Keratinocyte (primary cell): ENCODE measurements at regions not wholly inside any gene's neighbourhood (a gene's known extent, or its start where the extent isn't known, plus 50 kb on each side); places are given as distances from the start of the nearest gene placed in this dataset.
"Not testable (repeated sequence)": the region's sequence is repeated elsewhere in the genome, so short reads cannot be mapped to it uniquely, and the experiment has no call there.

Source experiments
- DNase-seq: peaks from one replicate; pipeline ENCODE4 v3.0.0-alpha.2; 2011; ENCODE audit warnings: low read depth, missing footprints, low spot score
- FAIRE-seq: peaks from 2 replicates; lab custom pipeline; 2011; peaks lifted over from hg19 to GRCh38; lab: Jason Lieb, UNC
- H2AFZ ChIP-seq: 2 replicates; pipeline ENCODE4 v1.6.0; 2012; ENCODE audit warnings: low read length, control low read depth, inconsistent platforms; ENCODE audit not compliant: control insufficient read depth
- H3K27ac ChIP-seq: 2 replicates; pipeline ENCODE4 v1.5.1; 2011; ENCODE audit warnings: low read length; ENCODE audit not compliant: control insufficient read depth, insufficient read depth
- H3K27me3 ChIP-seq: 3 replicates; pipeline ENCODE4 v1.6.0; 2011; ENCODE audit warnings: low read length; ENCODE audit not compliant: control insufficient read depth, insufficient read depth; ENCODE audit errors: extremely low read depth
- H3K36me3 ChIP-seq, 2 experiments: 2 replicates in 1 of 2; 3 replicates in 1 of 2; pipeline ENCODE4 v1.5.1; 2011; ENCODE audit warnings: low read length in 2 of 2, mild to moderate bottlenecking in 1 of 2; ENCODE audit not compliant: control insufficient read depth in 2 of 2, insufficient read depth in 2 of 2; ENCODE audit errors: extremely low read depth in 1 of 2
- H3K4me1 ChIP-seq: 3 replicates; pipeline ENCODE4 v1.5.1; 2011; ENCODE audit warnings: low read length; ENCODE audit not compliant: control insufficient read depth, insufficient read depth; ENCODE audit errors: extremely low read depth
- H3K4me2 ChIP-seq: 3 replicates; pipeline ENCODE4 v1.6.0; 2011; ENCODE audit warnings: low read depth, low read length; ENCODE audit not compliant: control insufficient read depth, insufficient read depth; ENCODE audit errors: extremely low read depth
- H3K4me3 ChIP-seq, 3 experiments: fragments of 200-600 bp in 1 of 3; sonication (generic) in 1 of 3; 2 replicates in 2 of 3; 3 replicates in 1 of 3; pipeline ENCODE4 v1.5.1; 2011 to 2016; ENCODE audit warnings: low read length in 3 of 3, mild to moderate bottlenecking in 3 of 3, control low read depth in 2 of 3, inconsistent platforms in 1 of 3, low read depth in 1 of 3, mixed read lengths in 1 of 3, mixed run types in 1 of 3, moderate library complexity in 1 of 3; ENCODE audit not compliant: control insufficient read depth in 2 of 3, insufficient read depth in 2 of 3; ENCODE audit errors: extremely low read depth in 1 of 3
- H3K79me2 ChIP-seq: 2 replicates; pipeline ENCODE4 v1.6.0; 2012; ENCODE audit warnings: low read length; ENCODE audit not compliant: control insufficient read depth, insufficient read depth
- H3K9ac ChIP-seq: 3 replicates; pipeline ENCODE4 v1.6.0; 2011; ENCODE audit warnings: low read length; ENCODE audit not compliant: control insufficient read depth, insufficient read depth; ENCODE audit errors: extremely low read depth
- H3K9me1 ChIP-seq: 3 replicates; pipeline ENCODE4 v1.6.0; 2011; ENCODE audit warnings: low read length; ENCODE audit not compliant: control insufficient read depth, insufficient read depth; ENCODE audit errors: extremely low read depth
- H3K9me3 ChIP-seq: 2 replicates; pipeline ENCODE4 v1.5.1; 2012; ENCODE audit warnings: low read depth, low read length; ENCODE audit not compliant: control insufficient read depth
- H4K20me1 ChIP-seq: 3 replicates; pipeline ENCODE4 v1.6.0; 2011; ENCODE audit warnings: low read length; ENCODE audit not compliant: control insufficient read depth, insufficient read depth; ENCODE audit errors: extremely low read depth
- EZH2 ChIP-seq: IDR thresholded peaks from one replicate; pipeline ENCODE4 v1.6.1; 2012; ENCODE audit warnings: inconsistent platforms, mild to moderate bottlenecking, low read length, moderate library complexity
- dilution Hi-C: fragments of 300-500 bp; cut with MboI; formaldehyde crosslinking; loops from one replicate; pipeline ENCODE4 v1.7.0; 2020; ENCODE audit warnings: low sequenced_read_pairs; ENCODE audit not compliant: extremely low pct_ligation_motif_present
- TF ChIP-seq, protein P1 (sequence below), 3 experiments: IDR thresholded peaks in 1 of 3; conservative IDR thresholded peaks in 1 of 3; optimal IDR thresholded peaks in 1 of 3; 2 replicates in 2 of 3; 3 replicates in 1 of 3; pipeline versions ENCODE3 to v1.5.1; 2011; ENCODE audit warnings: low read length in 3 of 3, mild to moderate bottlenecking in 3 of 3, moderate library complexity in 2 of 3, control low read depth in 1 of 3, inconsistent platforms in 1 of 3; ENCODE audit not compliant: insufficient read depth in 2 of 3; ENCODE audit errors: extremely low read depth in 1 of 3

- no peaks in the 10 kb centered on the region for H3K27me3 ChIP-seq
- FAIRE-seq (no peak), DNase-seq (no peak)
- H3K4me2 ChIP-seq = no peak overlapping the region
- H3K9me3 ChIP-seq = no peaks in the 10 kb centered on the region
- H3K27ac ChIP-seq = no peak overlapping the region
- H3K4me3 ChIP-seq = no peak overlapping the region
- no peaks in the 10 kb centered on the region for H3K36me3 ChIP-seq
- H4K20me1 ChIP-seq = no peaks in the 10 kb centered on the region
- no peak overlapping the region for H2AFZ ChIP-seq
- dilution Hi-C loops = no loop called here
- H3K4me1 ChIP-seq = no peaks in the 10 kb centered on the region
- TF ChIP-seq EZH2 = no peak
- TF ChIP-seq, protein P1, sequence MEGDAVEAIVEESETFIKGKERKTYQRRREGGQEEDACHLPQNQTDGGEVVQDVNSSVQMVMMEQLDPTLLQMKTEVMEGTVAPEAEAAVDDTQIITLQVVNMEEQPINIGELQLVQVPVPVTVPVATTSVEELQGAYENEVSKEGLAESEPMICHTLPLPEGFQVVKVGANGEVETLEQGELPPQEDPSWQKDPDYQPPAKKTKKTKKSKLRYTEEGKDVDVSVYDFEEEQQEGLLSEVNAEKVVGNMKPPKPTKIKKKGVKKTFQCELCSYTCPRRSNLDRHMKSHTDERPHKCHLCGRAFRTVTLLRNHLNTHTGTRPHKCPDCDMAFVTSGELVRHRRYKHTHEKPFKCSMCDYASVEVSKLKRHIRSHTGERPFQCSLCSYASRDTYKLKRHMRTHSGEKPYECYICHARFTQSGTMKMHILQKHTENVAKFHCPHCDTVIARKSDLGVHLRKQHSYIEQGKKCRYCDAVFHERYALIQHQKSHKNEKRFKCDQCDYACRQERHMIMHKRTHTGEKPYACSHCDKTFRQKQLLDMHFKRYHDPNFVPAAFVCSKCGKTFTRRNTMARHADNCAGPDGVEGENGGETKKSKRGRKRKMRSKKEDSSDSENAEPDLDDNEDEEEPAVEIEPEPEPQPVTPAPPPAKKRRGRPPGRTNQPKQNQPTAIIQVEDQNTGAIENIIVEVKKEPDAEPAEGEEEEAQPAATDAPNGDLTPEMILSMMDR (optimal IDR thresholded peaks at IDR 0.05 in 1 of 3, IDR thresholded peaks at IDR 0.05 in 1 of 3, conservative IDR thresholded peaks at IDR 0.05 in 1 of 3; ENCODE audit: extremely low read depth in 1 of 3, insufficient read depth in 2 of 3, low read length in 3 of 3) = no peak
- H3K9me1 ChIP-seq = no peaks in the 10 kb centered on the region
- no peaks in the 10 kb centered on the region for H3K79me2 ChIP-seq
- no peak overlapping the region for H3K9ac ChIP-seq
Observed at GRCh38 chr4:11069581-11070211, 359.0 kb downstream of the HS3ST1 start.

GRCh38 chr4:11069083-11069482, 359.6 kb downstream of the HS3ST1 start:
- Histone ChIP-seq H3K9me3 (no peaks in the 10 kb centered on the region), H3K79me2 (no peaks in the 10 kb centered on the region), H4K20me1 (no peaks in the 10 kb centered on the region), H3K9ac (no peak overlapping the region), H3K27ac (no peak overlapping the region), H2AFZ (no peak overlapping the region), H3K36me3 (no peaks in the 10 kb centered on the region), H3K4me3 (no peak overlapping the region), H3K9me1 (no peaks in the 10 kb centered on the region), H3K4me2 (no peak overlapping the region), H3K27me3 (no peaks in the 10 kb centered on the region), H3K4me1 (no peaks in the 10 kb centered on the region)
- FAIRE-seq = no peak
- dilution Hi-C loops = no loop called here
- TF ChIP-seq, protein P1 (optimal IDR thresholded peaks at IDR 0.05 in 1 of 3, IDR thresholded peaks at IDR 0.05 in 1 of 3, conservative IDR thresholded peaks at IDR 0.05 in 1 of 3; ENCODE audit: extremely low read depth in 1 of 3, insufficient read depth in 2 of 3, low read length in 3 of 3) = no peak
- TF ChIP-seq EZH2 = no peak
- no peak for DNase-seq

GRCh38 chr4:11066584-11066983, 362.1 kb downstream of the HS3ST1 start:
- H3K4me2 ChIP-seq, FAIRE-seq, DNase-seq, dilution Hi-C loops, H3K27ac ChIP-seq, H3K4me3 ChIP-seq, H3K79me2 ChIP-seq, H3K4me1 ChIP-seq, H3K27me3 ChIP-seq, H3K9me3 ChIP-seq, H3K9ac ChIP-seq, H3K9me1 ChIP-seq, H2AFZ ChIP-seq, H3K36me3 ChIP-seq, H4K20me1 ChIP-seq: not testable (repeated sequence)

GRCh38 chr4:11060637-11061036, 368.1 kb downstream of the HS3ST1 start:
- H3K4me2 ChIP-seq, H3K36me3 ChIP-seq, H3K79me2 ChIP-seq, H2AFZ ChIP-seq, H3K9me3 ChIP-seq, H3K4me1 ChIP-seq, H3K9me1 ChIP-seq, DNase-seq, H3K27me3 ChIP-seq, H3K4me3 ChIP-seq, H4K20me1 ChIP-seq, H3K9ac ChIP-seq, H3K27ac ChIP-seq, dilution Hi-C loops: not testable (repeated sequence)
- peak; percentile 61 for FAIRE-seq
